ENCODE measurements at regions not wholly inside any gene's neighbourhood (a gene's known extent, or its start where the extent isn't known, plus 50 kb on each side); places are given as distances from the start of the nearest gene placed in this dataset.

DNA sequence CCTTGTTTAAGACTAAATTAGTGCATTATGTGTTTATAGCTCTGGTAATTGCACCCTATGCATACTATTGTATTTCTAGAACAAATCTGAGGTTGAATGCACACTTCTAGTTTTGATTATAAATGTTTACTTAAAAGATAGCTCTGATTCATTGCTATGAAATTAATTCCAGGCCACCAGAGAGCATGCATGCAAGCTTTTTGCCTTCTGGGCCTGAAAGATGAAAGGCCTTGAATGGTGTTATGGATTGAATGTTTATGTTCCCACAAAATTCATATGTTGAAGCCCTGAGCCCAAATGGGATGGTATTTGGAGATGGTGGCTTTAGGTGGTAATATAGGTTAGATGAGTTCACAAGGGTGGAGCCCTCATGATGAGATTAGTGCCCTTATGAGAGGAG lies 695.0 kb upstream of the MAP3K7 start:
- Histone ChIP-seq H3K4me1 (ENCODE audit: insufficient read depth) (no peaks in the 10 kb centered on the region), H3K27ac (no peak overlapping the region), H3K4me3 (no peak overlapping the region), H3K9me2 (replicated peaks; ENCODE audit: insufficient read depth) (no peaks in the 10 kb centered on the region), H4K20me1 (ENCODE audit: insufficient read depth, poor library complexity, severe bottlenecking) (no peaks in the 10 kb centered on the region), H3K27me3 (no peaks in the 10 kb centered on the region), H3K9me3 (ENCODE audit: low read depth) (no peaks in the 10 kb centered on the region), H2AFZ (no peak overlapping the region), H3K79me2 (no peaks in the 10 kb centered on the region), H3K36me3 (replicated peaks; ENCODE audit: insufficient read depth, low read depth) (no peaks in the 10 kb centered on the region), H3K4me2 (no peak overlapping the region)
- TF ChIP-seq, protein P1, sequence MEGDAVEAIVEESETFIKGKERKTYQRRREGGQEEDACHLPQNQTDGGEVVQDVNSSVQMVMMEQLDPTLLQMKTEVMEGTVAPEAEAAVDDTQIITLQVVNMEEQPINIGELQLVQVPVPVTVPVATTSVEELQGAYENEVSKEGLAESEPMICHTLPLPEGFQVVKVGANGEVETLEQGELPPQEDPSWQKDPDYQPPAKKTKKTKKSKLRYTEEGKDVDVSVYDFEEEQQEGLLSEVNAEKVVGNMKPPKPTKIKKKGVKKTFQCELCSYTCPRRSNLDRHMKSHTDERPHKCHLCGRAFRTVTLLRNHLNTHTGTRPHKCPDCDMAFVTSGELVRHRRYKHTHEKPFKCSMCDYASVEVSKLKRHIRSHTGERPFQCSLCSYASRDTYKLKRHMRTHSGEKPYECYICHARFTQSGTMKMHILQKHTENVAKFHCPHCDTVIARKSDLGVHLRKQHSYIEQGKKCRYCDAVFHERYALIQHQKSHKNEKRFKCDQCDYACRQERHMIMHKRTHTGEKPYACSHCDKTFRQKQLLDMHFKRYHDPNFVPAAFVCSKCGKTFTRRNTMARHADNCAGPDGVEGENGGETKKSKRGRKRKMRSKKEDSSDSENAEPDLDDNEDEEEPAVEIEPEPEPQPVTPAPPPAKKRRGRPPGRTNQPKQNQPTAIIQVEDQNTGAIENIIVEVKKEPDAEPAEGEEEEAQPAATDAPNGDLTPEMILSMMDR (IDR thresholded peaks at IDR 0.05; ENCODE audit: poor library complexity) = no peak
- TF ChIP-seq EZH2 (IDR thresholded peaks at IDR 0.05; ENCODE audit: borderline replicate concordance) (no peak), EZH2phosphoT487 (IDR thresholded peaks at IDR 0.05; ENCODE audit: low read depth, severe bottlenecking, unreplicated experiment) (no peak)
- DNase-seq (ENCODE audit: low spot score) = no peak

DNA sequence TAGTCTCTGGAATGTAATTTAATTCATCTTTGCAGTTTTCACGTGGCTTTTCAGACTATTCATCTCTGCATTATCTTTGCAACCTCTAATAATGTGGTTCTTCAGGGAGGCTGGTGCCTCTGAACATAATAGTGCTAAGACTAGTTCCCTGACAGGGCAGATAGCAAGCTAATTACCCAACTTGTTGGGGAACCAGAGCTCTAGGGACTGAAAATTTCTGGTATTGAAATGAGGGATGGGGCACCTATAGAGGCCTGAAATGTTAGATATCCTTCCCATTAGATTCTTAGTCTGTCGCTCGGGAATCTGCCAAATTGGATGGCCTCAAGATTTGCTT lies 693.6 kb upstream of the MAP3K7 start:
- no peak overlapping the region for H3K27ac ChIP-seq
- no peaks in the 10 kb centered on the region for H4K20me1 ChIP-seq (ENCODE audit: insufficient read depth, poor library complexity, severe bottlenecking)
- H2AFZ ChIP-seq = no peak overlapping the region
- no peaks in the 10 kb centered on the region for H3K9me3 ChIP-seq (ENCODE audit: low read depth)
- WGBS (ENCODE audit: low lambda C conversion rate, missing lambda C conversion rate) = 69% methylated on average over 3 of the region's 3 CpGs
- H3K79me2 ChIP-seq = no peaks in the 10 kb centered on the region
- TF ChIP-seq EZH2 (IDR thresholded peaks at IDR 0.05; ENCODE audit: borderline replicate concordance) (no peak), EZH2phosphoT487 (IDR thresholded peaks at IDR 0.05; ENCODE audit: low read depth, severe bottlenecking, unreplicated experiment) (no peak)
- TF ChIP-seq, protein P1 (IDR thresholded peaks at IDR 0.05; ENCODE audit: poor library complexity) = no peak
- H3K4me3 ChIP-seq = no peak overlapping the region
- no peak for DNase-seq (ENCODE audit: low spot score)
- H3K4me1 ChIP-seq (ENCODE audit: insufficient read depth) = no peaks in the 10 kb centered on the region
- H3K36me3 ChIP-seq (replicated peaks; ENCODE audit: insufficient read depth, low read depth) = no peaks in the 10 kb centered on the region
- H3K27me3 ChIP-seq = no peaks in the 10 kb centered on the region
- H3K9me2 ChIP-seq (replicated peaks; ENCODE audit: insufficient read depth) = no peaks in the 10 kb centered on the region
- no peak overlapping the region for H3K4me2 ChIP-seq

DNA sequence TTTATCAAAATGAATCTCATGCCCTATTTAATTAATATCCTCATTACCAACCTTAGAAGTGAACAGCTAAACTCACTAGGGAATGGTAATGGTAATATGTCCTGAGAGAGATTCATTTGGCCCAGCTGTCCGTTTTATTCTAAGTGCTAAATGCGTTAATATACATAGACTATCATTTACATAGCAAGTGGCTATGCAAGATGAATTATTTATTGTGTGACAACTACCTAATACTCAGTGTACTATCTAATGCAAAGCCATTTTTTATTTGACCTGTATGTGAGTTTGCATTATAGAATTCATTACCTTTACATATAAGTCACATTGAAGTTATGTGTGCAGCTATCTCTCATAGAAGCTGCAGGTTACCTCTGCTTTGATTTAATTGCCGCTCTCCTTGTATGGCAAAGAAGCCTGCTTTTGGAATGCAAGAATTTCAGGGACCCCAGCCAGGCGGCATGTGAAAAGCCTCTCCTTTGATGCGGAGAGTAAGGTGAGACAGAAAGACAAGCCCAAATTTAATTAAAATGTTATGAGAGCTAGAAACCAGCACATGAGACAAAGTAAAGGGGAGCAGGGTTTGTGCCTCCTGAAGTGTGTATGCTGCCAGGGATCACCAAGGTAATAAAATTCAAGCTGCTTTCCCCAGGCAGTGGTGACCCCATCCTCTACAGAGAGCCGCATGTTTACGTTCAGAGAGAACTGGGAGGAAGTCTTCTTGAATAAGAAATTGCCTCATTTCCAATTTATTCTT lies 693.0 kb upstream of the MAP3K7 start:
- Histone ChIP-seq H3K79me2 (no peaks in the 10 kb centered on the region), H3K9me3 (ENCODE audit: low read depth) (no peaks in the 10 kb centered on the region), H3K9me2 (replicated peaks; ENCODE audit: insufficient read depth) (no peaks in the 10 kb centered on the region), H3K27me3 (no peaks in the 10 kb centered on the region), H3K36me3 (replicated peaks; ENCODE audit: insufficient read depth, low read depth) (no peaks in the 10 kb centered on the region), H3K27ac (no peak overlapping the region), H2AFZ (no peak overlapping the region), H4K20me1 (ENCODE audit: insufficient read depth, poor library complexity, severe bottlenecking) (no peaks in the 10 kb centered on the region), H3K4me3 (no peak overlapping the region), H3K4me2 (no peak overlapping the region), H3K4me1 (ENCODE audit: insufficient read depth) (no peaks in the 10 kb centered on the region)
- WGBS (ENCODE audit: low lambda C conversion rate, missing lambda C conversion rate) = 74% methylated on average over 7 of the region's 7 CpGs
- DNase-seq (ENCODE audit: low spot score) = no peak
- TF ChIP-seq EZH2 (IDR thresholded peaks at IDR 0.05; ENCODE audit: borderline replicate concordance) (no peak), EZH2phosphoT487 (IDR thresholded peaks at IDR 0.05; ENCODE audit: low read depth, severe bottlenecking, unreplicated experiment) (no peak)
- TF ChIP-seq, protein P1 (IDR thresholded peaks at IDR 0.05; ENCODE audit: poor library complexity) = no peak

Measured in hepatocyte (in vitro differentiated cells).